NB4 (cell line): ENCODE measurements at regions not wholly inside any gene's neighbourhood (a gene's known extent, or its start where the extent isn't known, plus 50 kb on each side); places are given as distances from the start of the nearest gene placed in this dataset.

ENCODE experiments used
- DNase-seq: peaks from one replicate; pipeline ENCODE4 v3.0.0; 2010; ENCODE audit warnings: low read depth
- H3K4me3 ChIP-seq: one replicate; pipeline ENCODE4 v1.5.1; 2011; ENCODE audit warnings: mild to moderate bottlenecking, low read depth, low read length, moderate library complexity
- CTCF ChIP-seq: IDR thresholded peaks from one replicate; pipeline ENCODE4 v1.5.1; 2012; ENCODE audit warnings: low read depth, low read length
- MAX ChIP-seq: IDR thresholded peaks from 2 replicates; pipeline ENCODE4 v1.6.1; 2011; ENCODE audit warnings: low read depth, low read length
- MYC ChIP-seq: IDR thresholded peaks from 2 replicates; pipeline ENCODE4 v1.6.1; 2011; ENCODE audit warnings: low read depth, low read length
- POLR2A ChIP-seq: IDR thresholded peaks from 2 replicates; pipeline ENCODE4 v1.6.1; 2011; ENCODE audit warnings: mild to moderate bottlenecking; ENCODE audit not compliant: insufficient read length; ENCODE audit errors: extremely low read depth

- no peak for DNase-seq
- no peak overlapping the region for H3K4me3 ChIP-seq
- TF ChIP-seq CTCF (no peak), MYC (no peak), MAX (no peak), POLR2A (no peak)
These were observed 379.7 kb downstream of the RPS24 start for GRCh38 chr10:78413076-78414055.

GRCh38 chr10:78414380-78414779 is 380.7 kb downstream of the RPS24 start:
- H3K4me3 ChIP-seq, result no peak overlapping the region
- TF ChIP-seq POLR2A, result no peak
- TF ChIP-seq MYC, result no peak
- TF ChIP-seq MAX, result no peak
- no peak for TF ChIP-seq CTCF
- no peak for DNase-seq

- no peak overlapping the region for H3K4me3 ChIP-seq
- DNase-seq, result no peak
- TF ChIP-seq POLR2A (no peak), CTCF (no peak), MYC (no peak), MAX (no peak)
These were observed 381.4 kb downstream of the RPS24 start for GRCh38 chr10:78415111-78415510.

GRCh38 chr10:78416031-78417011 is 382.7 kb downstream of the RPS24 start:
- TF ChIP-seq POLR2A (no peak), MYC (no peak), MAX (no peak), CTCF (no peak)
- no peak overlapping the region for H3K4me3 ChIP-seq
- no peak for DNase-seq

GRCh38 chr10:78417425-78418370 is 384.0 kb downstream of the RPS24 start:
- H3K4me3 ChIP-seq, result no peak overlapping the region
- DNase-seq, result no peak
- TF ChIP-seq CTCF (no peak), MAX (no peak), MYC (no peak), POLR2A (no peak)
